HCT116 (cell line): ENCODE measurements at regions not wholly inside any gene's neighbourhood (a gene's known extent, or its start where the extent isn't known, plus 50 kb on each side); places are given as distances from the start of the nearest gene placed in this dataset.

Source experiments
- ATAC-seq: fragments of 200-7000 bp; cut with Tn5 transposase; 2 replicates; pipeline ENCODE4 v1.9.1; 2020; ENCODE audit warnings: mild to moderate bottlenecking, moderate library complexity
- BruUV-seq: library from RNA; stranded (reverse); fragments of 400-500 nt; replicated peaks from 2 replicates; lab custom pipeline; 2021; lab: Mats Ljungman, UMichigan
- CTCF ChIA-PET: fragments of 300-600 bp; sonication (Branson Sonifier 250); formaldehyde crosslinking; loops from one replicate; lab custom pipeline; 2021; ENCODE audit warnings: antibody characterized with exemption; lab: Charles Lee
- POLR2A ChIA-PET: fragments of 300-600, 350-600 bp; sonication (Branson Sonifier 250); formaldehyde crosslinking; loops from one replicate; lab custom pipeline; 2021; ENCODE audit warnings: antibody characterized with exemption; lab: Charles Lee
- RAD21 ChIA-PET, 2 experiments: fragments of 300-600 bp; sonication (Branson Sonifier 250); formaldehyde crosslinking; loops; one replicate each; lab custom pipeline; 2023; ENCODE audit warnings: low total read pairs in 2 of 2; ENCODE audit not compliant: uncharacterized antibody in 2 of 2, unreplicated experiment in 2 of 2, low non-redundant PET in 1 of 2; lab: Charles Lee
- DNase-seq: peaks from one replicate; pipeline ENCODE4 v3.0.0-alpha.2; 2010; ENCODE audit warnings: low read depth, low spot score
- H2AFZ ChIP-seq: fragments of 200-600 bp; shearing (Covaris generic), sonication (generic); 2 replicates; pipeline ENCODE4 v1.6.1; 2017; ENCODE audit warnings: low read depth, mixed run types, mixed read lengths, antibody characterized with exemption, low read length; ENCODE audit not compliant: poor library complexity, severe bottlenecking
- H3K27ac ChIP-seq: 2 replicates; pipeline ENCODE4 v1.5.1; 2012; ENCODE audit warnings: low read depth, low read length
- H3K27me3 ChIP-seq: fragments of 200-600 bp; sonication (generic); 2 replicates; pipeline ENCODE4 v1.6.1; 2016; ENCODE audit warnings: mixed run types, low read length, mixed read lengths; ENCODE audit not compliant: insufficient read depth
- H3K36me3 ChIP-seq, 2 experiments: fragments of 200-500 bp in 1 of 2; fragments of 200-600 bp in 1 of 2; sonication (Bioruptor generic) in 1 of 2; sonication (generic) in 1 of 2; 2 replicates each; pipeline versions ENCODE4 v1.5.1 to v1.6.1; 2014 to 2016; ENCODE audit warnings: low read length in 2 of 2, inconsistent platforms in 1 of 2, mixed read lengths in 1 of 2, mixed run types in 1 of 2; ENCODE audit not compliant: insufficient read depth in 2 of 2, control insufficient read depth in 1 of 2
- H3K4me1 ChIP-seq, 2 experiments: fragments of 200-600 bp in 1 of 2; sonication (generic) in 1 of 2; 2 replicates each; pipeline versions ENCODE4 v1.5.1 to v1.6.1; 2012 to 2017; ENCODE audit warnings: low read length in 2 of 2, inconsistent platforms in 1 of 2, mild to moderate bottlenecking in 1 of 2, mixed read lengths in 1 of 2, mixed run types in 1 of 2, moderate library complexity in 1 of 2; ENCODE audit not compliant: insufficient read depth in 2 of 2, control insufficient read depth in 1 of 2
- H3K4me2 ChIP-seq: fragments of 200-600 bp; sonication (generic); 2 replicates; pipeline ENCODE4 v1.6.1; 2017; ENCODE audit warnings: mixed run types, low read length, mixed read lengths
- H3K4me3 ChIP-seq, 2 experiments: fragments of 200-600 bp in 1 of 2; sonication (generic) in 1 of 2; replicated peaks in 1 of 2; 2 replicates each; pipeline ENCODE4 v1.5.1; 2011 to 2016; ENCODE audit warnings: low read length in 2 of 2, control low read depth in 1 of 2, low read depth in 1 of 2, mild to moderate bottlenecking in 1 of 2, mixed read lengths in 1 of 2, mixed run types in 1 of 2
- H3K79me2 ChIP-seq: fragments of 200-600 bp; sonication (generic); 2 replicates; pipeline ENCODE4 v1.6.1; 2017; ENCODE audit warnings: mild to moderate bottlenecking, mixed run types, low read length, moderate library complexity, mixed read lengths; ENCODE audit not compliant: insufficient read depth
- H3K9ac ChIP-seq: fragments of 200-600 bp; sonication (generic); 2 replicates; pipeline ENCODE4 v1.6.1; 2016; ENCODE audit warnings: low read length, mixed read lengths
- H3K9me2 ChIP-seq: fragments of 200-600 bp; sonication (generic), shearing (Covaris generic); 2 replicates; pipeline ENCODE4 v1.6.1; 2017; ENCODE audit warnings: mixed run types, mild to moderate bottlenecking, moderate library complexity; ENCODE audit not compliant: insufficient read depth
- H3K9me3 ChIP-seq, 2 experiments: fragments of 200-500 bp in 1 of 2; fragments of 200-600 bp in 1 of 2; sonication (Bioruptor generic) in 1 of 2; sonication (generic) in 1 of 2; 2 replicates each; pipeline ENCODE4 v1.6.1; 2014 to 2017; ENCODE audit warnings: low read length in 2 of 2, mixed read lengths in 2 of 2, inconsistent platforms in 1 of 2, low read depth in 1 of 2, mild to moderate bottlenecking in 1 of 2, mixed run types in 1 of 2, moderate library complexity in 1 of 2; ENCODE audit not compliant: control insufficient read depth in 1 of 2, insufficient read depth in 1 of 2
- H4K20me1 ChIP-seq: fragments of 200-600 bp; sonication (generic), shearing (Covaris generic); 2 replicates; pipeline ENCODE4 v1.6.1; 2017; ENCODE audit warnings: mixed run types, mild to moderate bottlenecking, moderate library complexity; ENCODE audit not compliant: insufficient read depth
- CBX3 ChIP-seq: IDR thresholded peaks from 2 replicates; pipeline ENCODE4 v1.6.1; 2012; ENCODE audit warnings: low read depth
- CEBPB ChIP-seq: IDR thresholded peaks from 2 replicates; pipeline ENCODE4 v1.6.1; 2012; ENCODE audit warnings: low read depth
- EZH2 ChIP-seq: fragments of 200-600 bp; sonication (generic); IDR thresholded peaks from 2 replicates; pipeline ENCODE4 v1.6.1; 2017; ENCODE audit warnings: antibody characterized with exemption, mixed run types
- EZH2phosphoT487 ChIP-seq: fragments of 200-600 bp; IDR thresholded peaks from 2 replicates; pipeline ENCODE4 v1.6.1; 2018; ENCODE audit warnings: antibody characterized with exemption, borderline replicate concordance
- POLR2A ChIP-seq: IDR thresholded peaks from 2 replicates; pipeline ENCODE4 v1.7.0; 2011; ENCODE audit warnings: borderline replicate concordance; ENCODE audit not compliant: insufficient read depth, insufficient read length; ENCODE audit errors: extremely low read depth
- POLR2AphosphoS5 ChIP-seq: IDR thresholded peaks from 2 replicates; pipeline ENCODE4 v1.6.1; 2011; ENCODE audit warnings: mild to moderate bottlenecking, low read depth, low read length, moderate library complexity
- SP1 ChIP-seq: IDR thresholded peaks from 2 replicates; pipeline ENCODE4 v1.6.1; 2012; ENCODE audit warnings: low read depth
- SRF ChIP-seq: IDR thresholded peaks from 2 replicates; pipeline ENCODE4 v1.6.1; 2012; ENCODE audit warnings: low read depth
- intact Hi-C: fragments of 100-400 bp; cut with micrococcal nuclease; formaldehyde crosslinking; loops from 2 replicates; pipeline ENCODE4 v1.10.0; 2022
- TF ChIP-seq, protein P1 (sequence below): IDR thresholded peaks from 2 replicates; pipeline ENCODE4 v1.6.1; 2012
- TF ChIP-seq, protein P2 (sequence below), 3 experiments: fragments of 200-600 bp in 1 of 3; sonication (generic) in 1 of 3; IDR thresholded peaks in 2 of 3; conservative IDR thresholded peaks in 1 of 3; 2 replicates each; pipeline ENCODE4 v1.5.1; 2012 to 2017; ENCODE audit warnings: low read depth in 2 of 3, low read length in 2 of 3, antibody characterized with exemption in 1 of 3, borderline replicate concordance in 1 of 3, control low read depth in 1 of 3, mild to moderate bottlenecking in 1 of 3, mixed read lengths in 1 of 3, mixed run types in 1 of 3, moderate library complexity in 1 of 3; ENCODE audit not compliant: insufficient read depth in 1 of 3
- TF ChIP-seq, protein P3 (sequence below): IDR thresholded peaks from 2 replicates; pipeline ENCODE4 v1.6.1; 2012; ENCODE audit warnings: low read depth
- TF ChIP-seq, protein P4 (sequence below): IDR thresholded peaks from 2 replicates; pipeline ENCODE4 v1.6.1; 2011; ENCODE audit warnings: mild to moderate bottlenecking, low read length, moderate library complexity; ENCODE audit not compliant: insufficient replicate concordance; ENCODE audit errors: extremely low read depth

DNA sequence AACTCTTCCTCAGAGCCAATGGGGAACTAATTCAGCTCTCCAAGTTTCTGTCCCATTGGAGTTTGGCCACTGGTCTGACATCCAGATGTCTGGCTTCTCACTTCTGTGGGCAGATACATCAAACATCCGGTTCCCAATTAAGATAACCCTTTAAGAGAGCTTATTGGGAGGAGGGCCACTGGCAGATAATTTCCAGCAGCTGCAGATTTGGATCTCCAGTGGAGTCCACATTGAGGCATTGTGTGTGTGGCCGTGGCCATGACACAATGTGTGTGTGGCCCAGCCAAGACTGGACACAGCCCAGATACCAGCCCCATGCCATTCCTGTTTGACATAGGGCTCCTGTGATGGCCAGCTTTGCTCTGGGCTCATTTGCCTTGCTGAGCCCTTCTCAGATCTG is 110.5 kb upstream of the MAP1B start:
- DNase-seq (no peak), ATAC-seq (no peak)
- Histone ChIP-seq H3K9me2 (no peaks in the 10 kb centered on the region), H4K20me1 (no peaks in the 10 kb centered on the region), H3K4me3 (no peak overlapping the region), H3K9ac (no peak overlapping the region), H3K79me2 (no peaks in the 10 kb centered on the region), H3K4me2 (no peak overlapping the region), H3K27me3 (no peaks in the 10 kb centered on the region), H2AFZ (no peak overlapping the region), H3K27ac (no peak overlapping the region), H3K36me3 (no peaks in the 10 kb centered on the region), H3K9me3 (no peaks in the 10 kb centered on the region), H3K4me1 (no peaks in the 10 kb centered on the region)
- RAD21 ChIA-PET, result no interaction called here
- intact Hi-C loops, result no loop called here
- BruUV-seq, result no TSS peak
- POLR2A ChIA-PET, result no interaction called here
- CTCF ChIA-PET, result no interaction called here
- TF ChIP-seq SP1, result no peak
- TF ChIP-seq SRF, result no peak
- TF ChIP-seq, protein P1, sequence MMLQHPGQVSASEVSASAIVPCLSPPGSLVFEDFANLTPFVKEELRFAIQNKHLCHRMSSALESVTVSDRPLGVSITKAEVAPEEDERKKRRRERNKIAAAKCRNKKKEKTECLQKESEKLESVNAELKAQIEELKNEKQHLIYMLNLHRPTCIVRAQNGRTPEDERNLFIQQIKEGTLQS, result no peak
- no peak for TF ChIP-seq EZH2
- TF ChIP-seq, protein P2, sequence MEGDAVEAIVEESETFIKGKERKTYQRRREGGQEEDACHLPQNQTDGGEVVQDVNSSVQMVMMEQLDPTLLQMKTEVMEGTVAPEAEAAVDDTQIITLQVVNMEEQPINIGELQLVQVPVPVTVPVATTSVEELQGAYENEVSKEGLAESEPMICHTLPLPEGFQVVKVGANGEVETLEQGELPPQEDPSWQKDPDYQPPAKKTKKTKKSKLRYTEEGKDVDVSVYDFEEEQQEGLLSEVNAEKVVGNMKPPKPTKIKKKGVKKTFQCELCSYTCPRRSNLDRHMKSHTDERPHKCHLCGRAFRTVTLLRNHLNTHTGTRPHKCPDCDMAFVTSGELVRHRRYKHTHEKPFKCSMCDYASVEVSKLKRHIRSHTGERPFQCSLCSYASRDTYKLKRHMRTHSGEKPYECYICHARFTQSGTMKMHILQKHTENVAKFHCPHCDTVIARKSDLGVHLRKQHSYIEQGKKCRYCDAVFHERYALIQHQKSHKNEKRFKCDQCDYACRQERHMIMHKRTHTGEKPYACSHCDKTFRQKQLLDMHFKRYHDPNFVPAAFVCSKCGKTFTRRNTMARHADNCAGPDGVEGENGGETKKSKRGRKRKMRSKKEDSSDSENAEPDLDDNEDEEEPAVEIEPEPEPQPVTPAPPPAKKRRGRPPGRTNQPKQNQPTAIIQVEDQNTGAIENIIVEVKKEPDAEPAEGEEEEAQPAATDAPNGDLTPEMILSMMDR (IDR thresholded peaks at IDR 0.05 in 2 of 3, conservative IDR thresholded peaks at IDR 0.05 in 1 of 3; ENCODE audit: borderline replicate concordance in 1 of 3, insufficient read depth in 1 of 3, low read depth in 2 of 3, low read length in 2 of 3), result no peak
- TF ChIP-seq POLR2AphosphoS5, result no peak
- TF ChIP-seq CBX3, result no peak
- TF ChIP-seq, protein P3, sequence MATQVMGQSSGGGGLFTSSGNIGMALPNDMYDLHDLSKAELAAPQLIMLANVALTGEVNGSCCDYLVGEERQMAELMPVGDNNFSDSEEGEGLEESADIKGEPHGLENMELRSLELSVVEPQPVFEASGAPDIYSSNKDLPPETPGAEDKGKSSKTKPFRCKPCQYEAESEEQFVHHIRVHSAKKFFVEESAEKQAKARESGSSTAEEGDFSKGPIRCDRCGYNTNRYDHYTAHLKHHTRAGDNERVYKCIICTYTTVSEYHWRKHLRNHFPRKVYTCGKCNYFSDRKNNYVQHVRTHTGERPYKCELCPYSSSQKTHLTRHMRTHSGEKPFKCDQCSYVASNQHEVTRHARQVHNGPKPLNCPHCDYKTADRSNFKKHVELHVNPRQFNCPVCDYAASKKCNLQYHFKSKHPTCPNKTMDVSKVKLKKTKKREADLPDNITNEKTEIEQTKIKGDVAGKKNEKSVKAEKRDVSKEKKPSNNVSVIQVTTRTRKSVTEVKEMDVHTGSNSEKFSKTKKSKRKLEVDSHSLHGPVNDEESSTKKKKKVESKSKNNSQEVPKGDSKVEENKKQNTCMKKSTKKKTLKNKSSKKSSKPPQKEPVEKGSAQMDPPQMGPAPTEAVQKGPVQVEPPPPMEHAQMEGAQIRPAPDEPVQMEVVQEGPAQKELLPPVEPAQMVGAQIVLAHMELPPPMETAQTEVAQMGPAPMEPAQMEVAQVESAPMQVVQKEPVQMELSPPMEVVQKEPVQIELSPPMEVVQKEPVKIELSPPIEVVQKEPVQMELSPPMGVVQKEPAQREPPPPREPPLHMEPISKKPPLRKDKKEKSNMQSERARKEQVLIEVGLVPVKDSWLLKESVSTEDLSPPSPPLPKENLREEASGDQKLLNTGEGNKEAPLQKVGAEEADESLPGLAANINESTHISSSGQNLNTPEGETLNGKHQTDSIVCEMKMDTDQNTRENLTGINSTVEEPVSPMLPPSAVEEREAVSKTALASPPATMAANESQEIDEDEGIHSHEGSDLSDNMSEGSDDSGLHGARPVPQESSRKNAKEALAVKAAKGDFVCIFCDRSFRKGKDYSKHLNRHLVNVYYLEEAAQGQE, result no peak
- no peak for TF ChIP-seq POLR2A
- TF ChIP-seq CEBPB, result no peak
- TF ChIP-seq, protein P4, sequence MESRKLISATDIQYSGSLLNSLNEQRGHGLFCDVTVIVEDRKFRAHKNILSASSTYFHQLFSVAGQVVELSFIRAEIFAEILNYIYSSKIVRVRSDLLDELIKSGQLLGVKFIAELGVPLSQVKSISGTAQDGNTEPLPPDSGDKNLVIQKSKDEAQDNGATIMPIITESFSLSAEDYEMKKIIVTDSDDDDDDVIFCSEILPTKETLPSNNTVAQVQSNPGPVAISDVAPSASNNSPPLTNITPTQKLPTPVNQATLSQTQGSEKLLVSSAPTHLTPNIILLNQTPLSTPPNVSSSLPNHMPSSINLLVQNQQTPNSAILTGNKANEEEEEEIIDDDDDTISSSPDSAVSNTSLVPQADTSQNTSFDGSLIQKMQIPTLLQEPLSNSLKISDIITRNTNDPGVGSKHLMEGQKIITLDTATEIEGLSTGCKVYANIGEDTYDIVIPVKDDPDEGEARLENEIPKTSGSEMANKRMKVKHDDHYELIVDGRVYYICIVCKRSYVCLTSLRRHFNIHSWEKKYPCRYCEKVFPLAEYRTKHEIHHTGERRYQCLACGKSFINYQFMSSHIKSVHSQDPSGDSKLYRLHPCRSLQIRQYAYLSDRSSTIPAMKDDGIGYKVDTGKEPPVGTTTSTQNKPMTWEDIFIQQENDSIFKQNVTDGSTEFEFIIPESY, result no peak
- TF ChIP-seq EZH2phosphoT487, result no peak
